NCI-H1436 treated with DMSO at 0.1 percent for 48 hours (cell line): ENCODE measurements at regions not wholly inside any gene's neighbourhood (a gene's known extent, or its start where the extent isn't known, plus 50 kb on each side); places are given as distances from the start of the nearest gene placed in this dataset.

Experiments used
- DNase-seq: peaks from one replicate; lab custom pipeline; 2025; lab: John Stamatoyannopoulos, UW

- no peak for DNase-seq
Observed at GRCh38 chr1:221812088-221812752, 70.3 kb upstream of the DUSP10 start.

GRCh38 chr1:221810406-221810805 is 68.5 kb upstream of the DUSP10 start:
- DNase-seq, result no peak

- no peak for DNase-seq
Observed at GRCh38 chr1:221809091-221810029, 67.5 kb upstream of the DUSP10 start.

GRCh38 chr1:221806984-221807383 is 65.1 kb upstream of the DUSP10 start:
- no peak for DNase-seq

- DNase-seq, result no peak
Observed at GRCh38 chr1:221806236-221806635, 64.3 kb upstream of the DUSP10 start.

- DNase-seq, result no peak
Observed at GRCh38 chr1:221805121-221805520, 63.2 kb upstream of the DUSP10 start.

GRCh38 chr1:221804303-221804702 is 62.4 kb upstream of the DUSP10 start:
- DNase-seq, result no peak

GRCh38 chr1:221801773-221802516 is 60.1 kb upstream of the DUSP10 start:
- no peak for DNase-seq

GRCh38 chr1:221801251-221801661 is 59.4 kb upstream of the DUSP10 start:
- no peak for DNase-seq

- no peak for DNase-seq
Observed at GRCh38 chr1:221800831-221801230, 58.9 kb upstream of the DUSP10 start.

GRCh38 chr1:221797506-221797905 is 55.6 kb upstream of the DUSP10 start:
- DNase-seq, result no peak

GRCh38 chr1:221796700-221797099 is 54.8 kb upstream of the DUSP10 start:
- DNase-seq, result no peak

- no peak for DNase-seq
Observed at GRCh38 chr1:221795380-221795779, 53.5 kb upstream of the DUSP10 start.

GRCh38 chr1:221794935-221795334 is 53.0 kb upstream of the DUSP10 start:
- DNase-seq, result no peak

- no peak for DNase-seq
Observed at GRCh38 chr1:221794079-221794670, 52.3 kb upstream of the DUSP10 start.

- DNase-seq, result no peak
Observed at GRCh38 chr1:221793439-221794078, 51.7 kb upstream of the DUSP10 start.

GRCh38 chr1:221791846-221792245 is 50.0 kb upstream of the DUSP10 start:
- DNase-seq, result no peak
